ENCODE measurements at regions not wholly inside any gene's neighbourhood (a gene's known extent, or its start where the extent isn't known, plus 50 kb on each side); places are given as distances from the start of the nearest gene placed in this dataset.

GRCh38 chr4:119728692-119729593, 100.3 kb upstream of the PDE5A start:
- TF ChIP-seq CTCF (conservative IDR thresholded peaks at IDR 0.05; ENCODE audit: low read depth, low read length), result no peak
- no peak for TF ChIP-seq EZH2 (IDR thresholded peaks at IDR 0.05; ENCODE audit: low read length, unreplicated experiment)
